K562 (cell line): ENCODE measurements at regions not wholly inside any gene's neighbourhood (a gene's known extent, or its start where the extent isn't known, plus 50 kb on each side); places are given as distances from the start of the nearest gene placed in this dataset.

Experiments used
- ATAC-seq: fragments of 200-7000 bp; cut with Tn5 transposase; 3 replicates; pipeline ENCODE4 v1.9.1; 2020; ENCODE audit warnings: moderate library complexity
- BruUV-seq: library from RNA; stranded (reverse); fragments of 400-500 nt; replicated peaks from 2 replicates; lab custom pipeline; 2021; lab: Mats Ljungman, UMichigan
- CTCF ChIA-PET: fragments of 300-600 bp; formaldehyde crosslinking; extraction: SDS; loops from one replicate; lab custom pipeline; 2021; ENCODE audit warnings: low intra/inter-chr PET ratio; lab: Yijun Ruan, JAX
- POLR2A ChIA-PET: fragments of 300-600, 350-650 bp; sonication (Branson Sonifier 250); formaldehyde crosslinking; extraction: SDS; loops from one replicate; lab custom pipeline; 2021; ENCODE audit warnings: antibody characterized with exemption, inconsistent platforms; lab: Yijun Ruan, JAX
- DNase-seq, 4 experiments: peaks; one replicate each; pipeline versions ENCODE4 v3.0.0 to v3.0.0-alpha.2; 2011 to 2018; ENCODE audit warnings: low spot score in 3 of 4, mixed read lengths in 3 of 4; ENCODE audit errors: extremely low read depth in 1 of 4
- FAIRE-seq: peaks from 2 replicates; lab custom pipeline; 2011; peaks lifted over from hg19 to GRCh38; lab: Jason Lieb, UNC
- H2AFZ ChIP-seq: 2 replicates; pipeline ENCODE4 v1.6.0; 2011; ENCODE audit warnings: low read depth, low read length, control low read depth, inconsistent platforms
- H3K27ac ChIP-seq: fragments of 200-600 bp; 3 replicates; pipeline ENCODE4 v1.8.0; 2011; ENCODE audit warnings: low read depth, mild to moderate bottlenecking, control low read depth, inconsistent platforms, low read length, moderate library complexity, mixed read lengths; ENCODE audit errors: extremely low read depth
- H3K27me3 ChIP-seq, 2 experiments: fragments of 300-600 bp in 1 of 2; 2 replicates in 1 of 2; 3 replicates in 1 of 2; pipeline versions ENCODE4 v1.6.0 to v1.8.0; 2011; ENCODE audit warnings: inconsistent platforms in 2 of 2, low read length in 2 of 2, mild to moderate bottlenecking in 1 of 2, mixed read lengths in 1 of 2, moderate library complexity in 1 of 2; ENCODE audit not compliant: control insufficient read depth in 2 of 2, insufficient read depth in 2 of 2
- H3K36me3 ChIP-seq: fragments of 300-600 bp; 3 replicates; pipeline ENCODE4 v1.8.0; 2011; ENCODE audit warnings: mild to moderate bottlenecking, low read length, inconsistent platforms; ENCODE audit not compliant: control insufficient read depth, insufficient read depth
- H3K4me1 ChIP-seq, 2 experiments: fragments of 200-600 bp in 1 of 2; replicated peaks in 1 of 2; 2 replicates in 1 of 2; 3 replicates in 1 of 2; pipeline versions ENCODE4 v1.5.1 to v1.8.0; 2011; ENCODE audit warnings: inconsistent platforms in 2 of 2, low read length in 2 of 2, mild to moderate bottlenecking in 1 of 2, mixed read lengths in 1 of 2, moderate library complexity in 1 of 2; ENCODE audit not compliant: control insufficient read depth in 2 of 2, insufficient read depth in 2 of 2
- H3K4me2 ChIP-seq: 2 replicates; pipeline ENCODE4 v1.6.1; 2011; ENCODE audit warnings: low read length, control low read depth, inconsistent platforms, mixed read lengths; ENCODE audit not compliant: insufficient read depth
- H3K4me3 ChIP-seq: fragments of 200-600 bp; sonication (generic), shearing (Covaris generic); 2 replicates; pipeline ENCODE4 v1.5.1; 2016; ENCODE audit warnings: control low read depth, inconsistent platforms
- H3K79me2 ChIP-seq: fragments of 200-600 bp; 3 replicates; pipeline ENCODE4 v1.8.0; 2011; ENCODE audit warnings: low read length, inconsistent platforms; ENCODE audit not compliant: control insufficient read depth, insufficient read depth
- H3K9ac ChIP-seq, 2 experiments: 2 replicates each; pipeline versions ENCODE4 v1.6.0 to v1.6.1; 2011; ENCODE audit warnings: low read depth in 2 of 2, low read length in 2 of 2, control low read depth in 1 of 2, inconsistent platforms in 1 of 2, mild to moderate bottlenecking in 1 of 2, mixed read lengths in 1 of 2; ENCODE audit not compliant: insufficient read depth in 1 of 2
- H3K9me1 ChIP-seq: one replicate; pipeline ENCODE4 v1.6.0; 2011; ENCODE audit warnings: inconsistent platforms, mild to moderate bottlenecking, low read length, moderate library complexity; ENCODE audit not compliant: control insufficient read depth, insufficient read depth
- H3K9me3 ChIP-seq: replicated peaks from 2 replicates; pipeline ENCODE4 v1.5.1; 2011; ENCODE audit warnings: low read depth, low read length, inconsistent platforms; ENCODE audit not compliant: control insufficient read depth, insufficient read depth
- H4K20me1 ChIP-seq: replicated peaks from 2 replicates; pipeline ENCODE4 v1.6.1; 2011; ENCODE audit warnings: low read length, inconsistent platforms, mixed read lengths; ENCODE audit not compliant: control insufficient read depth, insufficient read depth
- CSDE1 ChIP-seq, 2 experiments: fragments of 450-650 bp; IDR thresholded peaks; 2 replicates each; pipeline ENCODE4 v1.6.1; 2016; ENCODE audit warnings: mild to moderate bottlenecking in 1 of 2
- CXXC5 ChIP-seq: fragments of 250-450 bp; sonication (Bioruptor Pico); IDR thresholded peaks from 2 replicates; pipeline ENCODE4 v1.8.0; 2022; ENCODE audit warnings: inconsistent platforms, mild to moderate bottlenecking, moderate library complexity
- ELK3 ChIP-seq: fragments of 450-650 bp; formaldehyde crosslinking; IDR thresholded peaks from 2 replicates; pipeline ENCODE4 v1.4.0; 2020; ENCODE audit warnings: mild to moderate bottlenecking
- HDAC8 ChIP-seq: fragments of 450-650 bp; IDR thresholded peaks from 2 replicates; pipeline ENCODE4 v1.6.1; 2016; ENCODE audit warnings: mild to moderate bottlenecking, missing genetic modification characterization, moderate library complexity, missing compliant biosample characterization
- HEY1 ChIP-seq: fragments of 250-450 bp; sonication (Bioruptor Pico); IDR thresholded peaks from 2 replicates; pipeline ENCODE4 v1.5.0; 2020; ENCODE audit warnings: mild to moderate bottlenecking, moderate library complexity, borderline replicate concordance
- MLX ChIP-seq, 2 experiments: fragments of 450-650 bp in 1 of 2; sonication (generic) in 1 of 2; formaldehyde crosslinking; conservative IDR thresholded peaks; 2 replicates each; pipeline versions ENCODE4 v1.4.0 to v1.8.1; 2020 to 2022; ENCODE audit warnings: mild to moderate bottlenecking in 1 of 2, missing genetic modification reagents in 1 of 2
- NFIX ChIP-seq: fragments of 250-450 bp; sonication (Bioruptor Pico); IDR thresholded peaks from 2 replicates; pipeline ENCODE4 v1.4.0; 2020; ENCODE audit warnings: low read depth, mild to moderate bottlenecking, moderate library complexity
- PHB2 ChIP-seq: fragments of 450-650 bp; IDR thresholded peaks from 2 replicates; pipeline ENCODE4 v1.6.1; 2017; ENCODE audit warnings: low read depth
- SETDB1 ChIP-seq: IDR thresholded peaks from one replicate; pipeline ENCODE4 v1.6.1; 2012; ENCODE audit warnings: low read length, control low read depth, inconsistent platforms
- STAT5B ChIP-seq: fragments of 250-450 bp; sonication (Bioruptor Pico); IDR thresholded peaks from 2 replicates; pipeline ENCODE4 v1.8.0; 2021; ENCODE audit warnings: mild to moderate bottlenecking, inconsistent platforms
- TAF15 ChIP-seq: fragments of 200-400 bp; formaldehyde crosslinking; IDR thresholded peaks from 2 replicates; pipeline ENCODE4 v1.6.1; 2017; ENCODE audit warnings: mild to moderate bottlenecking, low read depth, low read length, moderate library complexity
- ZC3H4 ChIP-seq: sonication (generic); formaldehyde crosslinking; IDR thresholded peaks from 2 replicates; pipeline ENCODE4 v1.9.0; 2021; ENCODE audit warnings: missing genetic modification reagents, borderline replicate concordance
- ZNF41 ChIP-seq: fragments of 250-450 bp; sonication (Bioruptor Pico); conservative IDR thresholded peaks from 2 replicates; pipeline ENCODE4 v1.4.0; 2020; ENCODE audit warnings: mild to moderate bottlenecking
- ZNF445 ChIP-seq: fragments of 250-450 bp; sonication (Bioruptor Pico); IDR thresholded peaks from 2 replicates; pipeline ENCODE4 v1.4.0; 2020; ENCODE audit warnings: low read depth, mild to moderate bottlenecking, moderate library complexity
- WGBS: fragments of 100-300 bp; shearing (Covaris generic); methylation state at CpG from one replicate; pipeline ENCODE4 v1.1.6; 2016; ENCODE audit warnings: low coverage, mixed read lengths; ENCODE audit not compliant: insufficient coverage; ENCODE audit errors: missing lambda C conversion rate; 5-methylcytosine and 5-hydroxymethylcytosine counted together
- in situ Hi-C: fragments of 300-500 bp; cut with MboI; formaldehyde crosslinking; loops from 4 replicates; pipeline ENCODE4 v1.15.0; 2018; ENCODE audit warnings: inconsistent platforms, mixed read lengths
- intact Hi-C: fragments of 100-400 bp; cut with micrococcal nuclease; formaldehyde crosslinking; loops from 2 replicates; pipeline ENCODE4 v1.14.2; 2022
- TF ChIP-seq, protein P1 (sequence below), 2 experiments: IDR thresholded peaks in 1 of 2; conservative IDR thresholded peaks in 1 of 2; 2 replicates each; pipeline ENCODE4 v1.6.1; 2016; ENCODE audit warnings: low read depth in 2 of 2, mild to moderate bottlenecking in 1 of 2, missing compliant biosample characterization in 1 of 2, missing genetic modification characterization in 1 of 2, moderate library complexity in 1 of 2
- TF ChIP-seq, protein P2 (sequence below): fragments of 250-450 bp; sonication (Bioruptor Pico); IDR thresholded peaks from 2 replicates; pipeline ENCODE4 v1.9.0; 2021; ENCODE audit warnings: mild to moderate bottlenecking, inconsistent platforms

DNA sequence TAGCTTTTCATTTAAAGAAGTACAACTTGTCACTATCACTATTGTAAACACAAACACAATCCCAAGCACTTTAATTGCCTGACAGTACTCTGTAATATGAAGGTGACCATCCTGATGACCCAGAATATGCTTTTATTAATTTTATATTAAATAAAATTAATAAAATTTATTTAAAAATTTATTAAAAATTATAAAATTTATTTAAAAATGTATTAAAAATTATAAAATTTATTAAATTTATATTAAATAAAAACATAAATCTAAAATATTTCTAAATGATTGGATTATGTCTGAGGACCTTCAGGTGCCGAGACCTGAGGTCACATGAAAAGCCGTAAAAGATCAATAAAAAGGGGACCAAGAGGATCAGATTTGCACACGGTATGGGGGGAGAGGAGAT lies 229.8 kb upstream of the KIRREL3 start (continued):
- no peak for TF ChIP-seq HEY1 (CRISPR knock-in tag)
- TF ChIP-seq SETDB1, result no peak

DNA sequence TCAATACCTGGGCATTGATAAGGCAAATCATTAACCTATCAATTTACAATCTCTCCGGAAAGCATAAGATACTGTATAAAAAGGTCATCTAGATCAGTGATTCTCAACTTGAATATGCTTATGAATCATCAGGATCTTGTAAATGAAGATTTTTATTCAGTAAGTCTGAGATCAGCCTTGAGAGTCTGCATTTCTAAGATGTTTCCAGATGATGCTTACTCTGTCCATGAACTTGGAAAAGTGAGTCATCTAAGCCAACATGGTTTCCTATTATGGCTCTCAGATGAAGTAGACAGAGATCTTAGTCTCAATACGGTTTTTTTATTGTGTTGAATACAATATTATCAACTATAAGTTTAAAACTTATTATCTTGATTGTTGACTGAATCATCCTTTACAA lies 226.4 kb upstream of the KIRREL3 start:
- Histone ChIP-seq H2AFZ (no peak overlapping the region), H3K4me2 (no peak overlapping the region), H3K4me1 (no peaks in the 10 kb centered on the region), H3K9me3 (no peaks in the 10 kb centered on the region), H3K36me3 (no peaks in the 10 kb centered on the region), H3K79me2 (no peaks in the 10 kb centered on the region), H3K4me3 (no peak overlapping the region), H3K27ac (no peak overlapping the region), H3K9me1 (no peaks in the 10 kb centered on the region), H3K9ac (no peak overlapping the region), H3K27me3 (no peaks in the 10 kb centered on the region), H4K20me1 (no peaks in the 10 kb centered on the region)
- no TSS peak for BruUV-seq
- DNase-seq (no peak), FAIRE-seq (no peak), ATAC-seq (no peak)
- ChIA-PET POLR2A (no interaction called here), CTCF (no interaction called here)
- intact Hi-C loops (no loop called here), in situ Hi-C loops (no loop called here)
- 0% methylated on average over 2 of the region's 2 CpGs for WGBS
- no peak for TF ChIP-seq CXXC5 (CRISPR knock-in tag)
- TF ChIP-seq STAT5B (CRISPR knock-in tag), result no peak
- no peak for TF ChIP-seq CSDE1 (IDR thresholded peaks at IDR 0.05)
- no peak for TF ChIP-seq PHB2
- TF ChIP-seq HDAC8, result no peak
- TF ChIP-seq ZC3H4 (CRISPR knock-in tag), result no peak
- TF ChIP-seq, protein P1, sequence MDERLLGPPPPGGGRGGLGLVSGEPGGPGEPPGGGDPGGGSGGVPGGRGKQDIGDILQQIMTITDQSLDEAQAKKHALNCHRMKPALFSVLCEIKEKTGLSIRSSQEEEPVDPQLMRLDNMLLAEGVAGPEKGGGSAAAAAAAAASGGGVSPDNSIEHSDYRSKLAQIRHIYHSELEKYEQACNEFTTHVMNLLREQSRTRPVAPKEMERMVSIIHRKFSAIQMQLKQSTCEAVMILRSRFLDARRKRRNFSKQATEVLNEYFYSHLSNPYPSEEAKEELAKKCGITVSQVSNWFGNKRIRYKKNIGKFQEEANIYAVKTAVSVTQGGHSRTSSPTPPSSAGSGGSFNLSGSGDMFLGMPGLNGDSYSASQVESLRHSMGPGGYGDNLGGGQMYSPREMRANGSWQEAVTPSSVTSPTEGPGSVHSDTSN (CRISPR knock-in tag; IDR thresholded peaks at IDR 0.05; ENCODE audit: low read depth), result no peak
- TF ChIP-seq, protein P1 (tag; conservative IDR thresholded peaks at IDR 0.05; ENCODE audit: low read depth), result no peak
- TF ChIP-seq TAF15, result no peak
- TF ChIP-seq MLX (CRISPR knock-in tag; conservative IDR thresholded peaks at IDR 0.05), result no peak
- TF ChIP-seq NFIX (CRISPR knock-in tag), result no peak
- no peak for TF ChIP-seq ZNF41 (CRISPR knock-in tag)
- TF ChIP-seq, protein P2, sequence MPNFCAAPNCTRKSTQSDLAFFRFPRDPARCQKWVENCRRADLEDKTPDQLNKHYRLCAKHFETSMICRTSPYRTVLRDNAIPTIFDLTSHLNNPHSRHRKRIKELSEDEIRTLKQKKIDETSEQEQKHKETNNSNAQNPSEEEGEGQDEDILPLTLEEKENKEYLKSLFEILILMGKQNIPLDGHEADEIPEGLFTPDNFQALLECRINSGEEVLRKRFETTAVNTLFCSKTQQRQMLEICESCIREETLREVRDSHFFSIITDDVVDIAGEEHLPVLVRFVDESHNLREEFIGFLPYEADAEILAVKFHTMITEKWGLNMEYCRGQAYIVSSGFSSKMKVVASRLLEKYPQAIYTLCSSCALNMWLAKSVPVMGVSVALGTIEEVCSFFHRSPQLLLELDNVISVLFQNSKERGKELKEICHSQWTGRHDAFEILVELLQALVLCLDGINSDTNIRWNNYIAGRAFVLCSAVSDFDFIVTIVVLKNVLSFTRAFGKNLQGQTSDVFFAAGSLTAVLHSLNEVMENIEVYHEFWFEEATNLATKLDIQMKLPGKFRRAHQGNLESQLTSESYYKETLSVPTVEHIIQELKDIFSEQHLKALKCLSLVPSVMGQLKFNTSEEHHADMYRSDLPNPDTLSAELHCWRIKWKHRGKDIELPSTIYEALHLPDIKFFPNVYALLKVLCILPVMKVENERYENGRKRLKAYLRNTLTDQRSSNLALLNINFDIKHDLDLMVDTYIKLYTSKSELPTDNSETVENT (CRISPR knock-in tag), result no peak
- TF ChIP-seq ELK3 (CRISPR knock-in tag), result no peak
- TF ChIP-seq ZNF445 (CRISPR knock-in tag), result no peak
